Esophagus squamous epithelium (tissue), 5 donors: ENCODE measurements at regions not wholly inside any gene's neighbourhood (a gene's known extent, or its start where the extent isn't known, plus 50 kb on each side); places are given as distances from the start of the nearest gene placed in this dataset.

Experiments used
- DNase-seq: peaks from one replicate; lab custom pipeline; 2025; lab: John Stamatoyannopoulos, UW
- H3K27ac ChIP-seq, 4 donors: fragments of 200-600 bp; sonication (generic); one replicate each; pipeline ENCODE4 v1.5.1; 2016 to 2019; ENCODE audit warnings: mild to moderate bottlenecking in 1 of 4
- H3K27me3 ChIP-seq, 4 donors: fragments of 200-600 bp; sonication (generic); 1 replicate in 3 of 4; 2 replicates in 1 of 4; pipeline versions ENCODE4 v1.5.1 to v1.6.0; 2017 to 2021; ENCODE audit warnings: antibody characterized with exemption in 1 of 4
- H3K36me3 ChIP-seq, 3 donors: fragments of 200-600 bp; sonication (generic); one replicate each; pipeline ENCODE4 v1.5.1; 2016 to 2019
- H3K4me1 ChIP-seq, 3 donors: fragments of 200-600 bp; sonication (generic); one replicate each; pipeline ENCODE4 v1.5.1; 2017 to 2019
- H3K4me3 ChIP-seq, 4 donors: fragments of 200-600 bp; sonication (generic); 1 replicate in 3 of 4; 2 replicates in 1 of 4; pipeline ENCODE4 v1.5.1; 2016 to 2019; ENCODE audit warnings: mild to moderate bottlenecking in 2 of 4, moderate library complexity in 1 of 4
- H3K9me3 ChIP-seq, 3 donors: fragments of 200-600 bp; sonication (generic); one replicate each; pipeline ENCODE4 v1.5.1; 2016 to 2019
- POLR2A ChIP-seq, 4 donors: fragments of 450-650 bp; IDR thresholded peaks; one replicate each; pipeline ENCODE4 v1.6.1; 2017; ENCODE audit warnings: antibody characterized with exemption in 4 of 4, mild to moderate bottlenecking in 4 of 4, moderate library complexity in 3 of 4
- WGBS, 2 donors: methylation state at CpG; one replicate each; pipeline ENCODE4 v1.1.5; 2018; 5-methylcytosine and 5-hydroxymethylcytosine counted together
- intact Hi-C: fragments of 100-400 bp; cut with DNase I; formaldehyde crosslinking; loops from one replicate; pipeline ENCODE4 v1.15.0; 2022
- TF ChIP-seq, protein P1 (sequence below), 6 experiments: fragments of 450-650 bp in 4 of 6; fragments of 200-600 bp in 2 of 6; sonication (generic) in 2 of 6; IDR thresholded peaks; one replicate each; pipeline ENCODE4 v1.5.1; 2016 to 2019; ENCODE audit warnings: antibody characterized with exemption in 6 of 6, mild to moderate bottlenecking in 4 of 6, moderate library complexity in 4 of 6
- donor health status: DM: yes; HTN: yes; CAD: no.

DNA sequence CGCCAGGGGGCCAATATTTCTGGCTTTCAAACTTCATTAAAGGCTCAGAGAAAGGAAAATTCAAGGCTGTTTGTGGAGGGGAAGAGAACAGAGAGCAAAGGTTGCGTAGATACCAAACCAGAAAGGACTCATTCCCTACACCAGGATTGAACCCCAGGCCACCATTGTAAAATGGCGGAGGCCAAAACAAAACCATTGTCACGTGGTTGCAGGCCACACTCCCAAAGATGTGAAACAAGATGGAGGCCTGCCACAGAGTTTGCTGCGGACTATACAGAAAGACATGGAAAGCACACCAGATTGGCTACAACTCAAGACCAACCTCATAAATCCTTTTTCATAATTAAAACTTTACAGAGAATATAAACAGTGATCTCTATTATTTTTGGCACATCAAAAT is 116.5 kb downstream of the KCNK1 start:
- H3K4me3 ChIP-seq, result no peak overlapping the region
- no peaks in the 10 kb centered on the region for H3K4me1 ChIP-seq
- H3K36me3 ChIP-seq, result no peaks in the 10 kb centered on the region
- TF ChIP-seq POLR2A (IDR thresholded peaks at IDR 0.05), result no peak
- TF ChIP-seq, protein P1, sequence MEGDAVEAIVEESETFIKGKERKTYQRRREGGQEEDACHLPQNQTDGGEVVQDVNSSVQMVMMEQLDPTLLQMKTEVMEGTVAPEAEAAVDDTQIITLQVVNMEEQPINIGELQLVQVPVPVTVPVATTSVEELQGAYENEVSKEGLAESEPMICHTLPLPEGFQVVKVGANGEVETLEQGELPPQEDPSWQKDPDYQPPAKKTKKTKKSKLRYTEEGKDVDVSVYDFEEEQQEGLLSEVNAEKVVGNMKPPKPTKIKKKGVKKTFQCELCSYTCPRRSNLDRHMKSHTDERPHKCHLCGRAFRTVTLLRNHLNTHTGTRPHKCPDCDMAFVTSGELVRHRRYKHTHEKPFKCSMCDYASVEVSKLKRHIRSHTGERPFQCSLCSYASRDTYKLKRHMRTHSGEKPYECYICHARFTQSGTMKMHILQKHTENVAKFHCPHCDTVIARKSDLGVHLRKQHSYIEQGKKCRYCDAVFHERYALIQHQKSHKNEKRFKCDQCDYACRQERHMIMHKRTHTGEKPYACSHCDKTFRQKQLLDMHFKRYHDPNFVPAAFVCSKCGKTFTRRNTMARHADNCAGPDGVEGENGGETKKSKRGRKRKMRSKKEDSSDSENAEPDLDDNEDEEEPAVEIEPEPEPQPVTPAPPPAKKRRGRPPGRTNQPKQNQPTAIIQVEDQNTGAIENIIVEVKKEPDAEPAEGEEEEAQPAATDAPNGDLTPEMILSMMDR (IDR thresholded peaks at IDR 0.05), result no peak
- intact Hi-C loops, result no loop called here
- no peak for DNase-seq
- WGBS, 2 donors, result 75 to 76% methylated on average over 5 of the region's 5 CpGs
- no peaks in the 10 kb centered on the region for H3K9me3 ChIP-seq
- H3K27me3 ChIP-seq, result no peaks in the 10 kb centered on the region
- no peak overlapping the region for H3K27ac ChIP-seq

DNA sequence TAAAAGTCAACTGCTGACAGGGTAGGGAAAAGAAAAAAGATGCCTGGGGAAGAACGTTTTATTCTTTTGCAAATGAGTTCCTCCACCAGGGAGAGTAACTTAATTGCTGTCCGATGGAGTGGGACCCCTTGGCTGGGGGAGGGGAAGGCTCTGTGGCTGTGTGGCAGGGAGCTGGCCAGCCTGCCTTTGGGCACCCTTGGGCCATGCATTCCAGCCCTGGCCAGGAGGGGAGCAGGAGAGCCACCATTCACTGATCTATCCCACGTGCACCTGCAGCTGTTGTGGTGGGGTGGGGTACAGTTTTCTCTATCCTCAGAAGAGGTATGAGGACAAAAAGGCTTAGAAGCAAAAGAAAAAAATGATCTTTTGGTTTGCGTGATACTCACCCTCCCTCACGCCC is 116.9 kb downstream of the KCNK1 start:
- no peaks in the 10 kb centered on the region for H3K36me3 ChIP-seq
- intact Hi-C loops, result no loop called here
- no peak for DNase-seq

DNA sequence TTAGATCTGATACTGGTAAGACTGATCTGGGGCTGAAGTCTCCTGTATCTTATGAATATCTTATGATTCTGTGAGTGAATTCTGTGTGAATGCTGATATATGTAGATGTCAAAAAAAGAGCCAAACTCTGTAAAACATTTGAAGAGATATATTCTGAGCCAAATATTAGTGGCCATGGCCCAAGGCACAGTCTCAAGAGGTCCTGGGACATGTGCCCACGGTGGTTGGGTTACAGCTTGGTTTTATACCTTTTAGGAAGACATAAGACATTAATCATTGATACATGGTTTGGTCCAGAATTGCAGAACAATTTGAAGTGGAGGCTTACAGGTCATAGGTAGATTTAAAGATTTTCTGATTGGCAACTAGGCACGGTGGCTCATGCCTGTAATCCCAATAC is 118.3 kb downstream of the KCNK1 start:
- no peak for DNase-seq

More for the DNA sequence above, 116.9 kb downstream of the KCNK1 start:
- no peak overlapping the region for H3K4me3 ChIP-seq
- H3K27me3 ChIP-seq, result no peaks in the 10 kb centered on the region
- no peak for TF ChIP-seq POLR2A (IDR thresholded peaks at IDR 0.05)
- TF ChIP-seq, protein P1 (IDR thresholded peaks at IDR 0.05), result no peak
- H3K27ac ChIP-seq, result no peak overlapping the region
- WGBS, 2 donors, result 58 to 59% methylated on average over 5 of the region's 5 CpGs
- H3K4me1 ChIP-seq, result no peaks in the 10 kb centered on the region
- no peaks in the 10 kb centered on the region for H3K9me3 ChIP-seq

DNA sequence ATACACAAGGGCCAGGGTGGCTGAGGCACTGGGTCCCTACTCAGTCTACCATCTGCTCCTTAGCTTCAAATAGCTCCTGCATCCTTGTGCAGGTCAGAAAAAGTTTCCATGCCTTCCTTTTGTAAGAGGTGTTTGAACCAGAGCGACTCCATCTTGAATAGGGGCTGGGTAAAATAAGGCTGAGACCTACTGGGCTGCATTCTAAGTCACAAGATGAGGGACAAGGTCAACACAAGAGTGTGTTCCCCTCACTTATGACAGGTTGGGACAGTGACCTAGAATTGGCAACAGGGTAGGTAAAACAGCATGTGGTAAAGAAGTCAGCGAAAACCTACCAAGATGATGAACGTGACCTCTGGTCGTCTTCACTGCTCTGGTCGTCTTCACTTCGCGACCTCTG is 120.5 kb downstream of the KCNK1 start:
- intact Hi-C loops, result no loop called here
- TF ChIP-seq, protein P1 (IDR thresholded peaks at IDR 0.05), result no peak
- TF ChIP-seq POLR2A (IDR thresholded peaks at IDR 0.05), result no peak
- WGBS, 2 donors, result 78 to 83% methylated on average over 7 of the region's 7 CpGs

More for the DNA sequence above, 118.3 kb downstream of the KCNK1 start:
- H3K36me3 ChIP-seq, result no peaks in the 10 kb centered on the region
- H3K27me3 ChIP-seq, result no peaks in the 10 kb centered on the region
- intact Hi-C loops, result no loop called here
- no peaks in the 10 kb centered on the region for H3K4me1 ChIP-seq
- H3K9me3 ChIP-seq, result no peaks in the 10 kb centered on the region
- WGBS, 2 donors, result 38 to 61% methylated on average over 2 of the region's 2 CpGs
- no peak overlapping the region for H3K27ac ChIP-seq
- H3K4me3 ChIP-seq, result no peak overlapping the region
- TF ChIP-seq POLR2A (IDR thresholded peaks at IDR 0.05), result no peak
- TF ChIP-seq, protein P1 (IDR thresholded peaks at IDR 0.05), result no peak

DNA sequence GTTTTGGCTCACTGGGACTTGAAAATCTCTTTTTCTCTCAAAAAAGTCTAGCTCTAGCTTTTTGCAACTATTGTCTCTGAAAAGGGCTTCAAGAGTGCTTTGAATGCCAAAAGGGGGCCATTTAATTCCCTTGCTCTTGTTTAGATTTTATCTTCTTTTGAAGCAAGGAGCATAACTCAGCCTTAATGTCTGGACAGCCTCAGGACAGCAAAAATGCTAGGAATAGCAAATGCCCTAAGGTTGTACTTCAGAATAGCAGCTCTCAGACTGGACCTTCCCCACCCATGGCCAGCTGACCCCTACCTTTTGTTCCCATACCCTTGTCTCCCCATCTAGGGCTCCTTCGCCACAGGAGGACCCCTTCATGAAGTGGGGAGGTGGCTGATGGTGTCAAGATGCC is 121.4 kb downstream of the KCNK1 start:
- Histone ChIP-seq H3K27ac (no peak overlapping the region), H3K4me3 (no peak overlapping the region), H3K9me3 (no peaks in the 10 kb centered on the region), H3K36me3 (no peaks in the 10 kb centered on the region), H3K27me3 (no peaks in the 10 kb centered on the region), H3K4me1 (no peaks in the 10 kb centered on the region)
- no peak for DNase-seq
- 80% methylated on average over 1 of the region's 1 CpG; no CpG with 5 or more reads in 1 of the 2 donors for WGBS, 2 donors
- TF ChIP-seq POLR2A (IDR thresholded peaks at IDR 0.05), result no peak
- TF ChIP-seq, protein P1 (IDR thresholded peaks at IDR 0.05), result no peak
- intact Hi-C loops, result no loop called here

More for the DNA sequence above, 120.5 kb downstream of the KCNK1 start:
- Histone ChIP-seq H3K4me1 (no peaks in the 10 kb centered on the region), H3K27ac (no peak overlapping the region), H3K36me3 (no peaks in the 10 kb centered on the region), H3K9me3 (no peaks in the 10 kb centered on the region), H3K4me3 (no peak overlapping the region), H3K27me3 (no peaks in the 10 kb centered on the region)
- no peak for DNase-seq
